Muscle layer of duodenum (tissue), 2 donors: ENCODE measurements at regions not wholly inside any gene's neighbourhood (a gene's known extent, or its start where the extent isn't known, plus 50 kb on each side); places are given as distances from the start of the nearest gene placed in this dataset.

ENCODE experiments used
- H3K27ac ChIP-seq: one replicate; pipeline ENCODE4 v1.7.0; 2013; ENCODE audit warnings: mild to moderate bottlenecking, low read length
- H3K27me3 ChIP-seq: one replicate; pipeline ENCODE4 v1.7.0; 2013; ENCODE audit warnings: low read depth, mild to moderate bottlenecking, control low read depth, low read length
- H3K36me3 ChIP-seq, 2 donors: one replicate each; pipeline ENCODE4 v1.7.0; 2013; ENCODE audit warnings: low read length in 2 of 2, control low read depth in 1 of 2, mild to moderate bottlenecking in 1 of 2; ENCODE audit not compliant: insufficient read depth in 2 of 2, control insufficient read depth in 1 of 2
- H3K4me1 ChIP-seq, 2 donors: one replicate each; pipeline ENCODE4 v1.7.0; 2013; ENCODE audit warnings: low read length in 2 of 2, mild to moderate bottlenecking in 2 of 2, control low read depth in 1 of 2, moderate library complexity in 1 of 2; ENCODE audit not compliant: insufficient read depth in 2 of 2, control insufficient read depth in 1 of 2
- H3K4me3 ChIP-seq, 2 donors: one replicate each; pipeline ENCODE4 v1.7.0; 2013; ENCODE audit warnings: low read length in 2 of 2, low read depth in 1 of 2, mild to moderate bottlenecking in 1 of 2
- H3K9me3 ChIP-seq, 2 donors: one replicate each; pipeline ENCODE4 v1.7.0; 2013; ENCODE audit warnings: low read length in 2 of 2, control low read depth in 1 of 2, mild to moderate bottlenecking in 1 of 2; ENCODE audit not compliant: control insufficient read depth in 1 of 2
- donor health status: healthy.

GRCh38 chr18:52007105-52007504, 332.9 kb upstream of the DCC start:
- H3K36me3 ChIP-seq: no peaks in the 10 kb centered on the region
- no peaks in the 10 kb centered on the region for H3K4me1 ChIP-seq
- no peak overlapping the region for H3K27ac ChIP-seq
- H3K27me3 ChIP-seq: no peaks in the 10 kb centered on the region
- H3K4me3 ChIP-seq: no peak overlapping the region
- no peaks in the 10 kb centered on the region for H3K9me3 ChIP-seq

- Histone ChIP-seq H3K36me3 (no peaks in the 10 kb centered on the region), H3K4me1 (no peaks in the 10 kb centered on the region), H3K9me3 (no peaks in the 10 kb centered on the region)
Observed at GRCh38 chr18:52008330-52008729, 331.7 kb upstream of the DCC start.

GRCh38 chr18:52008736-52009135, 331.3 kb upstream of the DCC start:
- Histone ChIP-seq H3K36me3 (no peaks in the 10 kb centered on the region), H3K4me3 (no peak overlapping the region), H3K9me3 (no peaks in the 10 kb centered on the region), H3K27ac (no peak overlapping the region), H3K27me3 (no peaks in the 10 kb centered on the region), H3K4me1 (no peaks in the 10 kb centered on the region)

More at GRCh38 chr18:52008330-52008729, 331.7 kb upstream of the DCC start:
- no peak overlapping the region for H3K27ac ChIP-seq
- no peak overlapping the region for H3K4me3 ChIP-seq
- H3K27me3 ChIP-seq: no peaks in the 10 kb centered on the region

DNA sequence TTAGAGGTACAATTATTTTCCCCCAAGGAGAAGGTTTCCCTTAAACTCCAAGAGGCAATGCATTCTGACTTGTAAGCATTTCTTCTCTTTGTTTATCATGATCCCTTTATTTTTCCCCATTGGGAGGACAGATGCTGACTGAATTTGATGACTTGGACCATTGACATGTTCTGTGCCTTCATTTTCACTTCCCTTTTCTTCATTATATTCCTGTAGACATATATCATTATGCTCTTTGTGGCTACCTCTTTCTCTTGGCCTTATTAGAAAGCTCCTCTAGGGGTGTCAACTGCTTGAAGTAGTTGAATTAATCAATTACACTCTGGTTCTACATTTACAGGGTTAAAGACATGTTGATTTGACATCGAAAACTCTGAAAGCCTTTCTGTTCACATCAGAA, 330.0 kb upstream of the DCC start:
- no peak overlapping the region for H3K4me3 ChIP-seq
- no peaks in the 10 kb centered on the region for H3K27me3 ChIP-seq
- H3K36me3 ChIP-seq: no peaks in the 10 kb centered on the region
- no peak overlapping the region for H3K27ac ChIP-seq
- H3K4me1 ChIP-seq: no peaks in the 10 kb centered on the region
- H3K9me3 ChIP-seq: no peaks in the 10 kb centered on the region

- Histone ChIP-seq H3K36me3 (no peaks in the 10 kb centered on the region), H3K4me1 (no peaks in the 10 kb centered on the region), H3K9me3 (peaks cover 0 to 2% of the 10 kb centered on the region in 2 donors), H3K4me3 (no peak overlapping the region), H3K27ac (no peak overlapping the region), H3K27me3 (no peaks in the 10 kb centered on the region)
Observed at GRCh38 chr18:52045946-52046675, 293.9 kb upstream of the DCC start.

GRCh38 chr18:52046842-52047241, 293.2 kb upstream of the DCC start:
- Histone ChIP-seq H3K9me3 (peaks cover 0 to 2% of the 10 kb centered on the region in 2 donors), H3K36me3 (no peaks in the 10 kb centered on the region), H3K4me1 (no peaks in the 10 kb centered on the region), H3K4me3 (no peak overlapping the region), H3K27ac (no peak overlapping the region), H3K27me3 (no peaks in the 10 kb centered on the region)

- no peaks in the 10 kb centered on the region for H3K36me3 ChIP-seq
- H3K27me3 ChIP-seq: no peaks in the 10 kb centered on the region
- H3K4me3 ChIP-seq: no peak overlapping the region
- H3K9me3 ChIP-seq: peaks cover 4 to 7% of the 10 kb centered on the region in 2 donors
- H3K4me1 ChIP-seq: no peaks in the 10 kb centered on the region
- H3K27ac ChIP-seq: no peak overlapping the region
Observed at GRCh38 chr18:52054324-52054723, 285.7 kb upstream of the DCC start.

DNA sequence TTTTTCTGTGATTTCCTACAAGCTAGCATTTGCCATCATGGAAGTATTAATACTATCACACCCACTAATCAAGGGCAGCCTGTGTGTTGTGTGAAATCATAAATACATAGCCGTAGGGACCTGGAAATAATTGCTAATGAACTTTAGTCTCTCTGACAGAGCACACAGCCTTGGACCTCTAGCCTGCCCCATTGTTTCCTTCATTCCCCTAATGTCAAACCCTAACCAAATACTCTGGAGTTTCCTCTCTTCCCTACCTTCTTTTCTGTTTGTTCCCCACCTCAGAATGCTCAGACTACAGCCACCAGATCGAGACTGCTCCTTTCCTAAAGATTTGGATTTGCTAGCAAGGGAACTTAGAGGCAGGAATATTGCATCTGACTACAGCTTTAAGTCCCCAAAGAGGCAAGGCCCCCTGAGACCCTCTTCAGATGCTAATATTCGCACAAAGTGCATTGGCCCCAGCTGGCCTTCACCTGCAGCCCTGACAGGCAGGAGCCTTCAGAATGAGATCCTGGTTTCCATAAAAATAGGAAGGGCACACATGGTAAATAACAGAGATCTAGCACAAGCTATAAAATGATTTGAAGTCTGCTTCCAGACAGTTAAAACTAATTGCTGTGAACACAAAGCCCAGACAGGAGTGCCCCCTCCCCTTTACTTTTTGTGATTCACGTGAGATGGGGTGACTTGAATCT, 279.2 kb upstream of the DCC start:
- Histone ChIP-seq H3K36me3 (no peaks in the 10 kb centered on the region), H3K4me3 (no peak overlapping the region), H3K27ac (no peak overlapping the region), H3K4me1 (no peaks in the 10 kb centered on the region), H3K27me3 (no peaks in the 10 kb centered on the region), H3K9me3 (peaks cover 4 to 5% of the 10 kb centered on the region in 2 donors)

DNA sequence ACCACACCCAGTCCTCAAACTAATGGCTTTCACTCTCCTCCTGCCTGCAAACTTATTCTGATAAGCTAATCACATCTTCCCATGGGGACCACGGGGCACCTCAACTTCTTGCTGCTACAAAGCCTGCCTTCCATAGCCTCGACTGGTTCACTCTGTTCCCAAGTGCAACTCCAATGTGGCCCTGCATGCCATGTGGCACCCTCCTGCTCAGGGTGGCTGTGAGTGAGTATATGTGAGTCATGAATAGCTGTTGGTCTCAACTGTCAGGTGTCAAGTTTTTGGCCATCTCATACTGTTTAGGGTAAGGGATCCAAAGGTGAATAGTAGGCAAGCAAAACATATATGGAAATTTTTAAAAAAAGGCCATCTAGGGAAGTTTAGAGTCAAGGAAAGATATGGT, 276.1 kb upstream of the DCC start:
- Histone ChIP-seq H3K36me3 (no peaks in the 10 kb centered on the region), H3K4me3 (no peak overlapping the region), H3K27ac (no peak overlapping the region), H3K9me3 (peaks cover 0 to 3% of the 10 kb centered on the region in 2 donors), H3K4me1 (no peaks in the 10 kb centered on the region), H3K27me3 (no peaks in the 10 kb centered on the region)

- no peaks in the 10 kb centered on the region for H3K9me3 ChIP-seq
- H3K36me3 ChIP-seq: no peaks in the 10 kb centered on the region
- H3K27ac ChIP-seq: no peak overlapping the region
- no peak overlapping the region for H3K4me3 ChIP-seq
- no peaks in the 10 kb centered on the region for H3K4me1 ChIP-seq
- H3K27me3 ChIP-seq: no peaks in the 10 kb centered on the region
Observed at GRCh38 chr18:52069201-52069600, 270.8 kb upstream of the DCC start.

- Histone ChIP-seq H3K27ac (no peak overlapping the region), H3K4me1 (no peaks in the 10 kb centered on the region), H3K36me3 (no peaks in the 10 kb centered on the region), H3K27me3 (no peaks in the 10 kb centered on the region), H3K9me3 (no peaks in the 10 kb centered on the region), H3K4me3 (no peak overlapping the region)
Observed at GRCh38 chr18:52070291-52070756, 269.7 kb upstream of the DCC start.
